SK-N-SH (cell line): ENCODE measurements at regions not wholly inside any gene's neighbourhood (a gene's known extent, or its start where the extent isn't known, plus 50 kb on each side); places are given as distances from the start of the nearest gene placed in this dataset.

ENCODE experiments used
- CTCF ChIA-PET: fragments of 300-600, 350-600 bp; formaldehyde crosslinking; extraction: SDS; loops from one replicate; lab custom pipeline; 2021; lab: Yijun Ruan, JAX
- POLR2A ChIA-PET: fragments of 350-600 bp; sonication (Branson Sonifier 250); formaldehyde crosslinking; extraction: SDS; loops from one replicate; lab custom pipeline; 2020; ENCODE audit warnings: antibody characterized with exemption, inconsistent platforms; lab: Yijun Ruan, JAX
- DNase-seq: peaks from one replicate; pipeline ENCODE4 v3.0.0; 2012
- H2AFZ ChIP-seq: fragments of 200-600 bp; sonication (generic); 2 replicates; pipeline ENCODE4 v1.8.1; 2016; ENCODE audit warnings: antibody characterized with exemption, mild to moderate bottlenecking, low read depth
- H3F3A ChIP-seq: fragments of 200-600 bp; sonication (generic); replicated peaks from 2 replicates; pipeline ENCODE3; 2016; ENCODE audit warnings: antibody characterized with exemption, mild to moderate bottlenecking; ENCODE audit not compliant: insufficient read depth
- H3K27ac ChIP-seq, 2 experiments: fragments of 200-500 bp in 1 of 2; fragments of 200-600 bp in 1 of 2; sonication (Bioruptor generic) in 1 of 2; sonication (generic), shearing (Covaris generic) in 1 of 2; 2 replicates each; pipeline versions ENCODE4 v1.5.1 to v1.6.1; 2014 to 2016; ENCODE audit warnings: low read depth in 2 of 2, inconsistent platforms in 1 of 2, low read length in 1 of 2, mild to moderate bottlenecking in 1 of 2, mixed read lengths in 1 of 2
- H3K27me3 ChIP-seq: fragments of 200-600 bp; sonication (generic), shearing (Covaris generic); 2 replicates; pipeline ENCODE4 v1.6.1; 2016; ENCODE audit warnings: mixed run types; ENCODE audit not compliant: insufficient read depth
- H3K36me3 ChIP-seq, 2 experiments: fragments of 200-500 bp in 1 of 2; fragments of 200-600 bp in 1 of 2; sonication (Bioruptor generic) in 1 of 2; sonication (generic) in 1 of 2; replicated peaks in 1 of 2; 2 replicates each; pipeline versions ENCODE3 to v1.5.1; 2014 to 2016; ENCODE audit warnings: low read length in 1 of 2, mild to moderate bottlenecking in 1 of 2; ENCODE audit not compliant: insufficient read depth in 2 of 2, control insufficient read depth in 1 of 2
- H3K4me1 ChIP-seq, 2 experiments: fragments of 200-500 bp in 1 of 2; fragments of 200-600 bp in 1 of 2; sonication (Bioruptor generic) in 1 of 2; sonication (generic), shearing (Covaris generic) in 1 of 2; 2 replicates each; pipeline versions ENCODE4 v1.5.1 to v1.6.1; 2014 to 2016; ENCODE audit warnings: low read depth in 1 of 2, low read length in 1 of 2, mixed run types in 1 of 2; ENCODE audit not compliant: insufficient read depth in 2 of 2, control insufficient read depth in 1 of 2
- H3K4me2 ChIP-seq: fragments of 200-600 bp; sonication (generic), shearing (Covaris generic); 2 replicates; pipeline ENCODE4 v1.6.1; 2017; ENCODE audit warnings: mixed run types
- H3K4me3 ChIP-seq, 2 experiments: fragments of 200-500 bp in 1 of 2; fragments of 200-600 bp in 1 of 2; sonication (Bioruptor generic) in 1 of 2; sonication (generic), shearing (Covaris generic) in 1 of 2; 2 replicates each; pipeline versions ENCODE4 v1.5.1 to v1.8.1; 2014 to 2016; ENCODE audit warnings: low read depth in 2 of 2, inconsistent platforms in 1 of 2, low read length in 1 of 2, mild to moderate bottlenecking in 1 of 2, mixed read lengths in 1 of 2, moderate library complexity in 1 of 2
- H3K79me2 ChIP-seq: fragments of 200-600 bp; sonication (generic); 2 replicates; pipeline ENCODE4 v1.8.1; 2017; ENCODE audit warnings: mild to moderate bottlenecking; ENCODE audit not compliant: insufficient read depth
- H3K9ac ChIP-seq: fragments of 200-600 bp; sonication (generic); 2 replicates; pipeline ENCODE4 v1.6.1; 2017; ENCODE audit warnings: mixed run types
- H3K9me2 ChIP-seq: fragments of 200-600 bp; sonication (generic); 2 replicates; pipeline ENCODE4 v1.6.1; 2017; ENCODE audit warnings: mixed run types
- H3K9me3 ChIP-seq: fragments of 200-600 bp; sonication (generic); 2 replicates; pipeline ENCODE4 v1.6.1; 2017; ENCODE audit warnings: mixed run types, mild to moderate bottlenecking, moderate library complexity
- H4K20me1 ChIP-seq: fragments of 200-600 bp; sonication (generic); 2 replicates; pipeline ENCODE4 v1.6.1; 2017; ENCODE audit warnings: mild to moderate bottlenecking, mixed run types; ENCODE audit not compliant: insufficient read depth
- ELF1 ChIP-seq: IDR thresholded peaks from 2 replicates; pipeline ENCODE4 v1.4.0; 2012
- EP300 ChIP-seq, 2 experiments: IDR thresholded peaks; 2 replicates each; pipeline versions ENCODE4 v1.4.0 to v1.6.1; 2012; ENCODE audit warnings: borderline replicate concordance in 1 of 2, low read depth in 1 of 2, low read length in 1 of 2
- EZH2phosphoT487 ChIP-seq: fragments of 200-600 bp; sonication (generic); IDR thresholded peaks from 2 replicates; pipeline ENCODE4 v1.6.1; 2017; ENCODE audit warnings: low read depth, mixed run types, mild to moderate bottlenecking, antibody characterized with exemption, moderate library complexity, borderline replicate concordance
- GABPA ChIP-seq: IDR thresholded peaks from 2 replicates; pipeline ENCODE4 v1.4.0; 2012; ENCODE audit warnings: low read depth, mild to moderate bottlenecking
- IRF3 ChIP-seq: fragments of 150-350 bp; IDR thresholded peaks from 2 replicates; pipeline ENCODE4 v1.6.1; 2016; ENCODE audit warnings: mild to moderate bottlenecking, low read depth, low read length
- JUND ChIP-seq: IDR thresholded peaks from 2 replicates; pipeline ENCODE4 v1.4.0; 2012
- MAX ChIP-seq: IDR thresholded peaks from 2 replicates; pipeline ENCODE4 v1.4.0; 2012; ENCODE audit warnings: low read depth
- MEF2A ChIP-seq: IDR thresholded peaks from 2 replicates; pipeline ENCODE4 v1.4.0; 2012; ENCODE audit warnings: low read depth, borderline replicate concordance
- MXI1 ChIP-seq: IDR thresholded peaks from 2 replicates; pipeline ENCODE4 v1.6.1; 2012; ENCODE audit warnings: mild to moderate bottlenecking, low read depth, low read length, improper control_type of control experiment
- NFIC ChIP-seq: IDR thresholded peaks from 2 replicates; pipeline ENCODE4 v1.4.0; 2012; ENCODE audit warnings: borderline replicate concordance
- PBX3 ChIP-seq: IDR thresholded peaks from 2 replicates; pipeline ENCODE4; 2012
- POLR2AphosphoS5 ChIP-seq: IDR thresholded peaks from 2 replicates; pipeline ENCODE4 v1.6.1; 2012; ENCODE audit warnings: low read depth, low read length
- RFX5 ChIP-seq: IDR thresholded peaks from 2 replicates; pipeline ENCODE4 v1.6.1; 2012; ENCODE audit warnings: mild to moderate bottlenecking, improper control_type of control experiment, low read length
- RXRA ChIP-seq: IDR thresholded peaks from 2 replicates; pipeline ENCODE4 v1.4.0; 2012; ENCODE audit warnings: low read depth, mild to moderate bottlenecking, borderline replicate concordance
- SIN3A ChIP-seq: IDR thresholded peaks from 2 replicates; pipeline ENCODE4 v1.6.1; 2012; ENCODE audit warnings: low read depth, mild to moderate bottlenecking, low read length, moderate library complexity, borderline replicate concordance
- SMC3 ChIP-seq: IDR thresholded peaks from 2 replicates; pipeline ENCODE4 v1.6.1; 2012; ENCODE audit warnings: low read depth, low read length, improper control_type of control experiment
- TAF1 ChIP-seq: IDR thresholded peaks from 2 replicates; pipeline ENCODE4 v1.6.1; 2012; ENCODE audit warnings: low read depth, mild to moderate bottlenecking, low read length, moderate library complexity, borderline replicate concordance
- TCF12 ChIP-seq: IDR thresholded peaks from 2 replicates; pipeline ENCODE4 v1.4.0; 2012
- YY1 ChIP-seq: IDR thresholded peaks from 2 replicates; pipeline ENCODE4 v1.4.0; 2012; ENCODE audit warnings: low read depth, mild to moderate bottlenecking
- WGBS: methylation state at CpG from one replicate; pipeline ENCODE4 v1.1.6; 2017; ENCODE audit warnings: low lambda C conversion rate; 5-methylcytosine and 5-hydroxymethylcytosine counted together
- TF ChIP-seq, protein P1 (sequence below): IDR thresholded peaks from 2 replicates; pipeline ENCODE4 v1.4.0; 2012; ENCODE audit warnings: low read depth, borderline replicate concordance

- TF ChIP-seq SIN3A (no peak), POLR2AphosphoS5 (no peak), TCF12 (peak; percentile 67), RFX5 (no peak), YY1 (no peak), TAF1 (no peak), NFIC (peak; percentile 54), MAX (no peak), JUND (peak; percentile 25), GABPA (no peak)
Measured at GRCh38 chr16:54446639-54447038, 160.1 kb upstream of the IRX3 start (continued).

GRCh38 chr16:54444851-54445458 is 158.4 kb upstream of the IRX3 start:
- WGBS: 80% methylated on average over 1 of the region's 1 CpG
- H3F3A ChIP-seq: peaks cover 13% of the 10 kb centered on the region
- no peak overlapping the region for H3K27ac ChIP-seq
- no peaks in the 10 kb centered on the region for H3K36me3 ChIP-seq
- H3K4me1 ChIP-seq: peaks cover 7 to 20% of the 10 kb centered on the region in 2 experiments; a peak in 2 of 4 replicates
- H3K9ac ChIP-seq: no peak overlapping the region
- H3K4me2 ChIP-seq: no peak overlapping the region
- H4K20me1 ChIP-seq: no peaks in the 10 kb centered on the region
- TF ChIP-seq MEF2A: no peak
- no peak for TF ChIP-seq RXRA
- no peak for TF ChIP-seq GABPA
- no peaks in the 10 kb centered on the region for H3K9me2 ChIP-seq
- no peak overlapping the region for H2AFZ ChIP-seq
- no peak for DNase-seq
- ChIA-PET POLR2A (no interaction called here), CTCF (no interaction called here)
- H3K27me3 ChIP-seq: 0 out of 2 replicates have a peak, but pooled peaks cover under 1% of the 10 kb centered on the region
- no peak overlapping the region for H3K4me3 ChIP-seq
- no peaks in the 10 kb centered on the region for H3K79me2 ChIP-seq
- H3K9me3 ChIP-seq: no peaks in the 10 kb centered on the region

DNA sequence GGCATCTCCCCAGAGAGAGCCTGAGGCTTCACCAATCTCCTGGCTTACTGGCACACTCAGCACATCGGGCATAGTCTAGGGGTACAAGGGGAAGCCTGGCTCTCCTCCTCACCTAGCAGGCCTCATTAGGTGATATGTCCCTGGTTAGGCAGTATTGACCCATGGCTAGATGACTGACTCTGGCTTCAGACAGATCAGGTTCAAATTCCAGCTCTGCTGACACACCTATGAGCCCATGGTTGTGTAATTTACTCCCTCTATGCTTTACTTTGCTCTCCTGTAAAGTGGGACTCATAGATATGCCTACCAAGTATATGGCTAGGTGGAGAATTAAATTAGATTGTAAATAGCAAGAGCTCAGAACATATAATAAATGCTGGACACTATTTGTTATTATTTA is 157.3 kb upstream of the IRX3 start:
- DNase-seq: no peak
- Histone ChIP-seq H3K9me3 (no peaks in the 10 kb centered on the region), H3F3A (peaks cover 13% of the 10 kb centered on the region), H3K27ac (no peak overlapping the region), H3K4me1 (peaks cover 7 to 20% of the 10 kb centered on the region in 2 experiments; a peak in 2 of 4 replicates), H2AFZ (no peak overlapping the region), H3K27me3 (peaks cover 6% of the 10 kb centered on the region), H3K4me3 (no peak overlapping the region), H3K79me2 (no peaks in the 10 kb centered on the region), H3K36me3 (no peaks in the 10 kb centered on the region), H3K9ac (no peak overlapping the region), H3K9me2 (no peaks in the 10 kb centered on the region), H4K20me1 (no peaks in the 10 kb centered on the region), H3K4me2 (no peak overlapping the region)
- TF ChIP-seq PBX3 (no peak), ELF1 (no peak), SMC3 (no peak), EZH2phosphoT487 (no peak), MAX (no peak), MXI1 (no peak), IRF3 (no peak), EP300 (IDR thresholded peaks at IDR 0.05; ENCODE audit: borderline replicate concordance in 1 of 2, low read depth in 1 of 2, low read length in 1 of 2) (no peak)
- TF ChIP-seq, protein P1, sequence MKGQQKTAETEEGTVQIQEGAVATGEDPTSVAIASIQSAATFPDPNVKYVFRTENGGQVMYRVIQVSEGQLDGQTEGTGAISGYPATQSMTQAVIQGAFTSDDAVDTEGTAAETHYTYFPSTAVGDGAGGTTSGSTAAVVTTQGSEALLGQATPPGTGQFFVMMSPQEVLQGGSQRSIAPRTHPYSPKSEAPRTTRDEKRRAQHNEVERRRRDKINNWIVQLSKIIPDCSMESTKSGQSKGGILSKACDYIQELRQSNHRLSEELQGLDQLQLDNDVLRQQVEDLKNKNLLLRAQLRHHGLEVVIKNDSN: no peak
- ChIA-PET CTCF (no interaction called here), POLR2A (no interaction called here)
- no CpG with 5 or more reads among the region's 1 CpG for WGBS
